ENCODE measurements at regions not wholly inside any gene's neighbourhood (a gene's known extent, or its start where the extent isn't known, plus 50 kb on each side); places are given as distances from the start of the nearest gene placed in this dataset.

- in situ Hi-C loops (cut with HindIII; ENCODE audit: low sequenced_read_pairs): no loop called here
- H3K4me3 ChIP-seq (ENCODE audit: low read depth, low read length): no peak overlapping the region
- no peak for TF ChIP-seq CTCF (IDR thresholded peaks at IDR 0.05; ENCODE audit: low read depth, low read length, missing control alignments)
- no peak for DNase-seq (ENCODE audit: low read depth)
Measured at GRCh38 chr6:14193524-14193923, 76.0 kb downstream of the CD83 start.

- TF ChIP-seq CTCF (IDR thresholded peaks at IDR 0.05; ENCODE audit: low read depth, low read length, missing control alignments): no peak
- in situ Hi-C loops (cut with HindIII; ENCODE audit: low sequenced_read_pairs): no loop called here
Measured at GRCh38 chr6:14194483-14194882, 76.9 kb downstream of the CD83 start.

GRCh38 chr6:14194976-14195375 lies 77.4 kb downstream of the CD83 start:
- in situ Hi-C loops (cut with HindIII; ENCODE audit: low sequenced_read_pairs): no loop called here
- H3K4me3 ChIP-seq (ENCODE audit: low read depth, low read length): no peak overlapping the region
- no peak for TF ChIP-seq CTCF (IDR thresholded peaks at IDR 0.05; ENCODE audit: low read depth, low read length, missing control alignments)
- no peak for DNase-seq (ENCODE audit: low read depth)

More at GRCh38 chr6:14194483-14194882, 76.9 kb downstream of the CD83 start:
- H3K4me3 ChIP-seq (ENCODE audit: low read depth, low read length): no peak overlapping the region
- no peak for DNase-seq (ENCODE audit: low read depth)

GRCh38 chr6:14196026-14196425 lies 78.5 kb downstream of the CD83 start:
- DNase-seq (ENCODE audit: low read depth): no peak
- no peak for TF ChIP-seq CTCF (IDR thresholded peaks at IDR 0.05; ENCODE audit: low read depth, low read length, missing control alignments)
- no peak overlapping the region for H3K4me3 ChIP-seq (ENCODE audit: low read depth, low read length)
- in situ Hi-C loops (cut with HindIII; ENCODE audit: low sequenced_read_pairs): no loop called here

GRCh38 chr6:14197118-14197517 lies 79.5 kb downstream of the CD83 start:
- in situ Hi-C loops (cut with HindIII; ENCODE audit: low sequenced_read_pairs): no loop called here
- no peak for DNase-seq (ENCODE audit: low read depth)
- no peak for TF ChIP-seq CTCF (IDR thresholded peaks at IDR 0.05; ENCODE audit: low read depth, low read length, missing control alignments)
- no peak overlapping the region for H3K4me3 ChIP-seq (ENCODE audit: low read depth, low read length)

- no peak overlapping the region for H3K4me3 ChIP-seq (ENCODE audit: low read depth, low read length)
- no peak for TF ChIP-seq CTCF (IDR thresholded peaks at IDR 0.05; ENCODE audit: low read depth, low read length, missing control alignments)
- in situ Hi-C loops (cut with HindIII; ENCODE audit: low sequenced_read_pairs): loop anchor here (25.0 kb wide), 1 partner anchor 1062 kb away; no protein-coding TSS in a partner anchor
- no peak for DNase-seq (ENCODE audit: low read depth)
Measured at GRCh38 chr6:14200047-14200446, 82.5 kb downstream of the CD83 start.

- no peak for DNase-seq (ENCODE audit: low read depth)
- H3K4me3 ChIP-seq (ENCODE audit: low read depth, low read length): no peak overlapping the region
- in situ Hi-C loops (cut with HindIII; ENCODE audit: low sequenced_read_pairs): loop anchor here (25.0 kb wide), 1 partner anchor 1059 kb away; no protein-coding TSS in a partner anchor
- no peak for TF ChIP-seq CTCF (IDR thresholded peaks at IDR 0.05; ENCODE audit: low read depth, low read length, missing control alignments)
Measured at GRCh38 chr6:14202947-14203346, 85.4 kb downstream of the CD83 start.

Data from astrocyte of the cerebellum (primary cell).